Lower lobe of right lung (tissue), 2 donors: ENCODE measurements at regions not wholly inside any gene's neighbourhood (a gene's known extent, or its start where the extent isn't known, plus 50 kb on each side); places are given as distances from the start of the nearest gene placed in this dataset.
"Not testable (repeated sequence)": the region's sequence is repeated elsewhere in the genome, so short reads cannot be mapped to it uniquely, and the experiment has no call there.

Experiments
- ATAC-seq, 2 donors: fragments of 200-7000 bp; cut with Tn5 transposase; one replicate each; pipeline ENCODE4 v1.9.1; 2020 to 2022; ENCODE audit warnings: mild to moderate bottlenecking in 2 of 2, moderate library complexity in 2 of 2
- DNase-seq: peaks from one replicate; pipeline ENCODE4 v3.0.0-alpha.2; 2020
- H3K27ac ChIP-seq: fragments of 200-600 bp; one replicate; pipeline ENCODE4 v1.8.0; 2022
- H3K27me3 ChIP-seq: fragments of 200-600 bp; one replicate; pipeline ENCODE4 v1.8.0; 2022; ENCODE audit warnings: low read depth
- H3K36me3 ChIP-seq: fragments of 200-600 bp; one replicate; pipeline ENCODE4 v1.8.0; 2022; ENCODE audit warnings: mild to moderate bottlenecking
- H3K4me1 ChIP-seq: fragments of 200-600 bp; one replicate; pipeline ENCODE4 v1.8.0; 2022
- H3K4me3 ChIP-seq: fragments of 200-600 bp; one replicate; pipeline ENCODE4 v1.8.0; 2022; ENCODE audit warnings: mild to moderate bottlenecking
- H3K9me3 ChIP-seq: fragments of 200-600 bp; one replicate; pipeline ENCODE4 v1.8.0; 2022
- intact Hi-C: fragments of 100-400 bp; cut with DNase I; formaldehyde crosslinking; loops from one replicate; pipeline ENCODE4 v1.11.0; 2022
- TF ChIP-seq, protein P1 (sequence below): fragments of 200-600 bp; IDR thresholded peaks from one replicate; pipeline ENCODE4 v1.8.0; 2022; ENCODE audit warnings: antibody characterized with exemption, mild to moderate bottlenecking
- donor health status: DM: no; HTN: yes; CAD: no; lungs with severe emphysema.

DNA sequence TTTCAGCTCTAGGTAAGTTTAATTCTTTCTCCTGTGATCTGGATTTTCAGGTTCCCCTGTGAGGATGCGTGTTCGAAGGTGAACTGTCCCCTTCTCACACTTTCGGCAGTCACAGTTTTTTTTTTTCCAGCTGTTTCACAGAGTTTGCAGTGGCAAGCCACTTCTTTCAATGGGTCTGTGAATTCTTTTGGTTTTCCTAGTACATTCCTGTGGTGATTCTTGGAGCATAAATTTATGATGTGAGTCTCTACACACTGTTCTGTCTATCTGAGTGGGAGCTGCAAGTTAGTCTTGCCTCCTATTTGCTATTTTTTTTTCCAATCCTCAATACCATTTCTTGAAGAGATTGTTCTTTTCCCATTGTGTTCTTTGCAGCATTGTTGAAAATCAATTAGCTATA lies 595.5 kb downstream of the RAPGEF2 start:
- no peaks in the 10 kb centered on the region for H3K27me3 ChIP-seq
- TF ChIP-seq, protein P1, sequence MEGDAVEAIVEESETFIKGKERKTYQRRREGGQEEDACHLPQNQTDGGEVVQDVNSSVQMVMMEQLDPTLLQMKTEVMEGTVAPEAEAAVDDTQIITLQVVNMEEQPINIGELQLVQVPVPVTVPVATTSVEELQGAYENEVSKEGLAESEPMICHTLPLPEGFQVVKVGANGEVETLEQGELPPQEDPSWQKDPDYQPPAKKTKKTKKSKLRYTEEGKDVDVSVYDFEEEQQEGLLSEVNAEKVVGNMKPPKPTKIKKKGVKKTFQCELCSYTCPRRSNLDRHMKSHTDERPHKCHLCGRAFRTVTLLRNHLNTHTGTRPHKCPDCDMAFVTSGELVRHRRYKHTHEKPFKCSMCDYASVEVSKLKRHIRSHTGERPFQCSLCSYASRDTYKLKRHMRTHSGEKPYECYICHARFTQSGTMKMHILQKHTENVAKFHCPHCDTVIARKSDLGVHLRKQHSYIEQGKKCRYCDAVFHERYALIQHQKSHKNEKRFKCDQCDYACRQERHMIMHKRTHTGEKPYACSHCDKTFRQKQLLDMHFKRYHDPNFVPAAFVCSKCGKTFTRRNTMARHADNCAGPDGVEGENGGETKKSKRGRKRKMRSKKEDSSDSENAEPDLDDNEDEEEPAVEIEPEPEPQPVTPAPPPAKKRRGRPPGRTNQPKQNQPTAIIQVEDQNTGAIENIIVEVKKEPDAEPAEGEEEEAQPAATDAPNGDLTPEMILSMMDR, result no peak
- no peak overlapping the region for H3K27ac ChIP-seq
- ATAC-seq (no peak), DNase-seq (no peak)
- H3K36me3 ChIP-seq, result no peaks in the 10 kb centered on the region
- H3K4me3 ChIP-seq, result no peak overlapping the region
- H3K4me1 ChIP-seq, result no peaks in the 10 kb centered on the region
- intact Hi-C loops, result no loop called here
- H3K9me3 ChIP-seq, result no peaks in the 10 kb centered on the region

DNA sequence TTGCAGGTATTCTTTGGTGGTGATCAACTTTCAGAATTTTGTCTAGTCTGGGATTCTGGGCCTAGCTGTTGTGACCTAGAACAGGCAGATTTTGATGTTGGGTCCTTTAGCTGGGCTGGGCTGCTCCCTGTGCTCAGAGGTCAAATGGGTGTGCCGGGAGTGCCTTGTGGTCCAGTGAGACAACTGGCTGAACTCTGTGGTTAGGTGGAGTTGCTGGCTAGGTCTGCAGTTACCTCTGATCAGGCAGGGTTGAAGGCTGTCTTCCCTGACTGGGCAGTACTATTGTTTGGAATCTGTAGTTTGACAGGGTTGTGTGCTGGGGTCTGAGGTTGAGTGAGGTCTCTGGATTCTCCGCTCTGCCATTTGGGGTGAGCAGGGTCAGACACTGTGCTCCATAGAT lies 599.3 kb downstream of the RAPGEF2 start:
- intact Hi-C loops, result no loop called here
- H3K27me3 ChIP-seq, result no peaks in the 10 kb centered on the region
- ATAC-seq (no peak), DNase-seq (no peak)
- H3K4me3 ChIP-seq, result no peak overlapping the region
- H3K36me3 ChIP-seq, result no peaks in the 10 kb centered on the region
- no peaks in the 10 kb centered on the region for H3K9me3 ChIP-seq
- H3K27ac ChIP-seq, result no peak overlapping the region
- H3K4me1 ChIP-seq, result no peaks in the 10 kb centered on the region
- TF ChIP-seq, protein P1, result no peak

DNA sequence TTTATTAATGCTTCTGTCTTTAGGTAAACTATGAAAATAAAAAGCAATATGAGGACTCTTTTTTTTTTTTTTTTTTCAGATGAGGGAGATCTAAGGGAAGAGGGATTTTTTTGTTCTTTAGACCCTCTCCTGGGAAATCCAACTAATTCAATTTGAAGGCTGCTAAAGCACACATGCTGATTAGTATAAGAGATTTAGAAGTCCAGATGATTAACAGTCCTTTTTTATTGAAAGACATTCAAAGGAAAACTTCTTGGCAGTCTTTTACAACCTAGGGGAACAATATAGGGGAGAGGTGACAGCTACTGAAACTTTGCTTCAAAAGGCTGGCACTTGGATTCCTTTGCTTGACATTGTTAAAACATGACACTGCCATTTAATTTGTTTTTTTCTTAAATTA lies 602.5 kb downstream of the RAPGEF2 start:
- H3K9me3 ChIP-seq, result no peaks in the 10 kb centered on the region
- TF ChIP-seq, protein P1, result no peak
- H3K27me3 ChIP-seq, result no peaks in the 10 kb centered on the region
- H3K4me1 ChIP-seq, result no peaks in the 10 kb centered on the region
- ATAC-seq (no peak), DNase-seq (no peak)
- no peak overlapping the region for H3K27ac ChIP-seq
- intact Hi-C loops, result no loop called here
- H3K4me3 ChIP-seq, result no peak overlapping the region
- H3K36me3 ChIP-seq, result no peaks in the 10 kb centered on the region

DNA sequence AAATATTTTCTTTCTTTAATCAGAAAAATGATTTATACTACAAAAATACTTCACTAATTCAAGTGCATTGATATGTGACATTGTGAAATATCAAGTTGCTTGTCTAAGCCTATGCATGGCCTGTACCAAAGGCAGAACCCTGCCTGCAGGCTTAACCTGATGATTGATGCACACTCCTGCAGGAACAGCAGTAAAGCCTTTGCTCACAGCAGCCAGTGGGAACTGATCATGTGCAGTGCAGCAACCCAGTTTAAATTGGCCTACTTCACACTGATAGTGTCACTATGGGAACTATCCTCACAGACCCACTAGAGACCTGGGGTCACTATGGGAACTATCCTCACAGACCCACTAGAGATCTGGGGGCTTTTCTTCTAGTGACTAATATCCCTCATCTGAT lies 603.8 kb downstream of the RAPGEF2 start:
- intact Hi-C loops, result no loop called here
- TF ChIP-seq, protein P1, result no peak
- Histone ChIP-seq H3K9me3 (no peaks in the 10 kb centered on the region), H3K36me3 (no peaks in the 10 kb centered on the region), H3K27me3 (no peaks in the 10 kb centered on the region), H3K4me3 (no peak overlapping the region), H3K4me1 (no peaks in the 10 kb centered on the region), H3K27ac (no peak overlapping the region)
- DNase-seq (no peak), ATAC-seq (no peak)

DNA sequence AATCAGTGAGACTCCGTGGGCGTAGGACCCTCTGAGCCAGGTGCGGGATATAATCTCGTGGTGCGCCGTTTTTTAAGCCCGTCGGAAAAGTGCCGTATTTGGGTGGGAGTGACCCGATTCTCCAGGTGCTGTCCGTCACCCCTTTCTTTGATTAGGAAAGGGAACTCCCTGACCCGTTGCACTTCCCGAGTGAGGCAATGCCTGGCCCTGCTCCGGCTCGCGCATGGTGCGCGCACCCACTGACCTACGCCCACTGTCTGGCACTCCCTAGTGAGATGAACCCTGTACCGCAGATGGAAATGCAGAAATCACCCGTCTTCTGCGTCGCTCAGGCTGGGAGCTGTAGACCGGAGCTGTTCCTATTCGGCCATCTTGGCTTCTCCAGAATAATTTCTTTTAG lies 612.3 kb downstream of the RAPGEF2 start:
- DNase-seq, intact Hi-C loops, ATAC-seq: not testable (repeated sequence)

DNA sequence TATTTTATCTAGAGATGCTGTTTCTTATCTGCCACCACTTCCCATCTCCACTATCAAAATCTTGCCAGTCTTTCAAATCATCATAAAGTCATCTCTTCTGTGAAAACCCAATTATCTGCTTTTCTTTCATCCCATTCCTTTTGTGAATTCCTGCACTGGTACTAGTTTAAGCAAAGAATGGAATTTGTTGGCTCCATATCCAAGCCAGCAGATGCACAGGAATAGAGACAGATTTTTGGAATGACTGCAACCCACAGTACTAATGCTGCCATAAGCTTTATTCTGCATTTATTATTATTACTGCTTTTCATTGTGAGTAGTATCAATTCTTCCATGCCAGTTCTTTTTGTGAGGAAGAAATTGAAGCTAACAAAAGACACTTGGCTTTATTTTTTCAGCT lies 616.7 kb downstream of the RAPGEF2 start:
- H3K4me1 ChIP-seq, result no peaks in the 10 kb centered on the region
- H3K36me3 ChIP-seq, result no peaks in the 10 kb centered on the region
- no peak overlapping the region for H3K27ac ChIP-seq
- TF ChIP-seq, protein P1, result no peak
- intact Hi-C loops, result no loop called here
- no peak for ATAC-seq
- no peak for DNase-seq
- no peaks in the 10 kb centered on the region for H3K9me3 ChIP-seq
- H3K4me3 ChIP-seq, result no peak overlapping the region
- H3K27me3 ChIP-seq, result no peaks in the 10 kb centered on the region

More for the DNA sequence above, 612.3 kb downstream of the RAPGEF2 start:
- H3K36me3 ChIP-seq, H3K27ac ChIP-seq, H3K4me1 ChIP-seq, H3K4me3 ChIP-seq, H3K27me3 ChIP-seq, H3K9me3 ChIP-seq: not testable (repeated sequence)
